ENCODE measurements at regions not wholly inside any gene's neighbourhood (a gene's known extent, or its start where the extent isn't known, plus 50 kb on each side); places are given as distances from the start of the nearest gene placed in this dataset.

DNA sequence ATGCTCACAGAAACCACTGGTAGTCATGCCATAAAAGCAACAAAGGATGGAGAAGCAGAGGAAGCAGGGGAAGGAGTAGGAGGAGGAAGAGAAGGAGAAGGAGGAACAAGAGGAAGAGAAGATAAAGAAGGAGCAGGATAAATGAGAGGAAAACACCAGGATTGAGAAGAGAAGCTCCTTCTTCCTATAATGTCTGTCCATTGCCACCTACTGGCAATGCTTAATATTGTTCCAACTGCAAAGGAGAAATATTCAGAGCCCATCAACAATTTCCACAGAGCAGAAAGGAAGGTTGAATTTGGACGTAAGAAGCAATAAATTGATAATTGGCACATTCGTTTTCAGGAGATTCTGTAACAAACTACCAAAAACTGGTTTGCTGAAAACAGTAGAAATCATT lies 898.4 kb downstream of the SLC16A7 start:
- Histone ChIP-seq H3K79me2 (ENCODE audit: low read depth) (no peaks in the 10 kb centered on the region), H4K20me1 (ENCODE audit: low read depth) (no peaks in the 10 kb centered on the region), H3K36me3 (no peaks in the 10 kb centered on the region), H3K27me3 (no peaks in the 10 kb centered on the region), H2AFZ (replicated peaks) (peak overlapping the region; percentile 93), H3K27ac (no peak overlapping the region), H3K9ac (no peak overlapping the region), H3K4me3 (no peak overlapping the region), H3K4me2 (no peak overlapping the region), H3F3A (ENCODE audit: low read depth) (no peaks in the 10 kb centered on the region), H3K9me3 (ENCODE audit: low read depth) (no peaks in the 10 kb centered on the region), H3K4me1 (no peaks in the 10 kb centered on the region)
- Mint-ChIP-seq H3K4me1 (no peaks in the 10 kb centered on the region), H3K4me3 (no peak overlapping the region), H3K9me3 (no peaks in the 10 kb centered on the region), H3K27me3 (ENCODE audit: insufficient read depth, low read depth) (peaks cover 2% of the 10 kb centered on the region), H3K27ac (no peak overlapping the region), H3K36me3 (no peaks in the 10 kb centered on the region)
- TF ChIP-seq, protein P1, sequence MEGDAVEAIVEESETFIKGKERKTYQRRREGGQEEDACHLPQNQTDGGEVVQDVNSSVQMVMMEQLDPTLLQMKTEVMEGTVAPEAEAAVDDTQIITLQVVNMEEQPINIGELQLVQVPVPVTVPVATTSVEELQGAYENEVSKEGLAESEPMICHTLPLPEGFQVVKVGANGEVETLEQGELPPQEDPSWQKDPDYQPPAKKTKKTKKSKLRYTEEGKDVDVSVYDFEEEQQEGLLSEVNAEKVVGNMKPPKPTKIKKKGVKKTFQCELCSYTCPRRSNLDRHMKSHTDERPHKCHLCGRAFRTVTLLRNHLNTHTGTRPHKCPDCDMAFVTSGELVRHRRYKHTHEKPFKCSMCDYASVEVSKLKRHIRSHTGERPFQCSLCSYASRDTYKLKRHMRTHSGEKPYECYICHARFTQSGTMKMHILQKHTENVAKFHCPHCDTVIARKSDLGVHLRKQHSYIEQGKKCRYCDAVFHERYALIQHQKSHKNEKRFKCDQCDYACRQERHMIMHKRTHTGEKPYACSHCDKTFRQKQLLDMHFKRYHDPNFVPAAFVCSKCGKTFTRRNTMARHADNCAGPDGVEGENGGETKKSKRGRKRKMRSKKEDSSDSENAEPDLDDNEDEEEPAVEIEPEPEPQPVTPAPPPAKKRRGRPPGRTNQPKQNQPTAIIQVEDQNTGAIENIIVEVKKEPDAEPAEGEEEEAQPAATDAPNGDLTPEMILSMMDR (IDR thresholded peaks at IDR 0.05), result peak; percentile 60
- TF ChIP-seq EZH2 (IDR thresholded peaks at IDR 0.05) (no peak), EZH2phosphoT487 (IDR thresholded peaks at IDR 0.05) (no peak)
- DNase-seq (ENCODE audit: low spot score), result peak; percentile 40

DNA sequence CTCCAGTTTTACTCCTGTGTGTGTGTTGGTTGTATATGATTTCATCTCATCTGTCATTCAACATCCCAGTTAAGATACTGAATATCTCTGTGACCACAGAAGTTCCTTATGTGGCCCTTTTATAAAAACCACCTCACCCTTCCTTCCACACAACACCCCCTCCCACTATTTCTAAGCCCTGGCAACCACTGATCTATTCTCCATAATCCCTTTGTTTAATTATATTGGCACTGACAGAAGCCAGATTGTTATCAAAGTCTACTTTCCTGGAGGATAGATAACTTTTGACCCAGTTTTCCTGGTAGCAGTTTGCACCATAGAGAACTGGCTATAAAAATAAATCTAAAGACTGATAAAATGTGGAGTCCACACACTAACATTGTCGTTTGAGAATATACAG lies 902.8 kb downstream of the SLC16A7 start:
- no peaks in the 10 kb centered on the region for H3K36me3 ChIP-seq
- H3K36me3 Mint-ChIP-seq, result no peaks in the 10 kb centered on the region
- no peaks in the 10 kb centered on the region for H3K9me3 ChIP-seq (ENCODE audit: low read depth)
- H3K4me1 ChIP-seq, result no peaks in the 10 kb centered on the region
- H3F3A ChIP-seq (ENCODE audit: low read depth), result no peaks in the 10 kb centered on the region
- no peak overlapping the region for H3K27ac Mint-ChIP-seq
- H3K27me3 ChIP-seq, result no peaks in the 10 kb centered on the region
- no peaks in the 10 kb centered on the region for H3K4me1 Mint-ChIP-seq
- no peaks in the 10 kb centered on the region for H4K20me1 ChIP-seq (ENCODE audit: low read depth)
- no peak overlapping the region for H3K9ac ChIP-seq
- peaks cover 2% of the 10 kb centered on the region for H3K27me3 Mint-ChIP-seq (ENCODE audit: insufficient read depth, low read depth)
- peak overlapping the region; percentile 40 for H2AFZ ChIP-seq (replicated peaks)
- no peak overlapping the region for H3K27ac ChIP-seq
- no peak overlapping the region for H3K4me2 ChIP-seq
- no peaks in the 10 kb centered on the region for H3K9me3 Mint-ChIP-seq
- TF ChIP-seq EZH2 (IDR thresholded peaks at IDR 0.05), result no peak
- TF ChIP-seq, protein P1 (IDR thresholded peaks at IDR 0.05), result no peak
- TF ChIP-seq EZH2phosphoT487 (IDR thresholded peaks at IDR 0.05), result no peak
- H3K79me2 ChIP-seq (ENCODE audit: low read depth), result no peaks in the 10 kb centered on the region
- H3K4me3 ChIP-seq, result no peak overlapping the region
- no peak overlapping the region for H3K4me3 Mint-ChIP-seq
- no peak for DNase-seq (ENCODE audit: low spot score)

DNA sequence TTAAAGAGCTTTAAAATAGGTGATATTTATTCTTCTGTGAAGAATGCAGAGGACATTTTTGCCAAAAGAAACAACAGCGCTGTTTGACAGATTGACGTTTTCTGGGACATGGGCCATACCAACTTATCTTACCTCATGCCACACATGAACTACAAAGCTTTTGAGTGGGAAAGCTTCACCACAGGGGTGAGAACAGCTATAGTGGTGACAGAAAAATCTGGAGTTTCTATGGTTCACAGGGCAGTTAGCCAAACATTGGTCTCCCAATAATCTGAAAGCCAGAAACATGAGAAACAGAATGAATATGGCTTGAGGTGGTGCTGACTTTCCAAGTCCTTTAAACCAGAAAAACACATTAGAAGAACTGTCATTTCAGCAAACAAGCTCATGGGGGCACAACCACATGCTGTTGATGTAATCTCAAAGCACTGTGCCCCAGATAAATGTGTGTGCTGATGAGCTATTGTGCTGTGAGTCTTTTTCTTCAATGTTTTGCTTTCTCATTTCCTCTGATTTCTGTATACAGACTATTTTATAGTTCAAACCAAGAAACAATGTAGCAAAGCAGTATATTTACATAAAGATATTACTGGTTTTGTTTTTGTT lies 905.4 kb downstream of the SLC16A7 start:
- H2AFZ ChIP-seq (replicated peaks), result no peak overlapping the region
- no peaks in the 10 kb centered on the region for H3F3A ChIP-seq (ENCODE audit: low read depth)
- H3K27ac Mint-ChIP-seq, result no peak overlapping the region
- H3K4me3 ChIP-seq, result no peak overlapping the region
- H3K9me3 ChIP-seq (ENCODE audit: low read depth), result no peaks in the 10 kb centered on the region
- H3K36me3 ChIP-seq, result no peaks in the 10 kb centered on the region
- no peaks in the 10 kb centered on the region for H3K9me3 Mint-ChIP-seq
- peak; percentile 25 for DNase-seq (ENCODE audit: low spot score)
- H3K4me3 Mint-ChIP-seq, result no peak overlapping the region
- no peaks in the 10 kb centered on the region for H3K4me1 Mint-ChIP-seq
- H3K27ac ChIP-seq, result no peak overlapping the region
- no peaks in the 10 kb centered on the region for H4K20me1 ChIP-seq (ENCODE audit: low read depth)
- no peaks in the 10 kb centered on the region for H3K4me1 ChIP-seq
- no peaks in the 10 kb centered on the region for H3K27me3 ChIP-seq
- H3K9ac ChIP-seq, result no peak overlapping the region
- no peak overlapping the region for H3K4me2 ChIP-seq
- H3K36me3 Mint-ChIP-seq, result no peaks in the 10 kb centered on the region
- no peaks in the 10 kb centered on the region for H3K79me2 ChIP-seq (ENCODE audit: low read depth)
- peaks cover 2% of the 10 kb centered on the region for H3K27me3 Mint-ChIP-seq (ENCODE audit: insufficient read depth, low read depth)
- TF ChIP-seq, protein P1 (IDR thresholded peaks at IDR 0.05), result peak; percentile 31
- TF ChIP-seq EZH2 (IDR thresholded peaks at IDR 0.05), result no peak
